Kidney (tissue), 13 donors: ENCODE measurements at regions not wholly inside any gene's neighbourhood (a gene's known extent, or its start where the extent isn't known, plus 50 kb on each side); places are given as distances from the start of the nearest gene placed in this dataset.

Source experiments
- DNase-seq, 5 donors: peaks; one replicate each; pipeline ENCODE4 v3.0.0-alpha.2; 2013 to 2020
- FAIRE-seq: peaks from 2 replicates; lab custom pipeline; 2012; peaks lifted over from hg19 to GRCh38; lab: Jason Lieb, UNC
- H3K27ac ChIP-seq, 2 donors: one replicate each; pipeline ENCODE4 v1.7.0; 2013; ENCODE audit warnings: low read depth in 2 of 2, low read length in 2 of 2, inconsistent platforms in 1 of 2
- H3K27me3 ChIP-seq: one replicate; pipeline ENCODE4 v1.7.1; 2013; ENCODE audit warnings: low read length, inconsistent platforms; ENCODE audit not compliant: control insufficient read depth, insufficient read depth
- H3K36me3 ChIP-seq, 3 donors: one replicate each; pipeline versions ENCODE4 v1.7.0 to v1.7.1; 2013; ENCODE audit warnings: low read length in 3 of 3, control low read depth in 1 of 3, inconsistent platforms in 1 of 3; ENCODE audit not compliant: insufficient read depth in 3 of 3, control insufficient read depth in 2 of 3
- H3K4me1 ChIP-seq, 3 donors: one replicate each; pipeline versions ENCODE4 v1.7.0 to v1.7.1; 2013; ENCODE audit warnings: low read length in 3 of 3, inconsistent platforms in 1 of 3, low read depth in 1 of 3; ENCODE audit not compliant: control insufficient read depth in 2 of 3, insufficient read depth in 2 of 3
- H3K4me3 ChIP-seq, 3 donors: one replicate each; pipeline versions ENCODE4 v1.7.0 to v1.8.1; 2013; ENCODE audit warnings: low read length in 3 of 3, control low read depth in 1 of 3, inconsistent platforms in 1 of 3
- H3K9ac ChIP-seq, 3 donors: one replicate each; pipeline versions ENCODE4 v1.7.0 to v1.7.1; 2013; ENCODE audit warnings: low read length in 3 of 3, control low read depth in 1 of 3, inconsistent platforms in 1 of 3
- H3K9me3 ChIP-seq, 3 donors: one replicate each; pipeline versions ENCODE4 v1.7.0 to v1.7.1; 2013; ENCODE audit warnings: low read length in 3 of 3, control low read depth in 1 of 3, inconsistent platforms in 1 of 3; ENCODE audit not compliant: control insufficient read depth in 2 of 3, insufficient read depth in 1 of 3
- intact Hi-C: fragments of 100-400 bp; cut with DNase I; formaldehyde crosslinking; loops from one replicate; pipeline ENCODE4 v1.11.1; 2022
- TF ChIP-seq, protein P1 (sequence below): IDR thresholded peaks from 3 replicates; pipeline ENCODE4 v1.5.1; 2012; ENCODE audit warnings: mild to moderate bottlenecking, moderate library complexity, borderline replicate concordance; ENCODE audit not compliant: insufficient read depth; ENCODE audit errors: extremely low read depth
- donor health status: control.
- donor health status: control.
- donor health status: control.
- donor health status: control.
- donor health status: control.
- donor health status: DM: yes; HTN: yes; CAD: no.
- donor health status: Normal renal cell carcinoma (clear cell type).

DNA sequence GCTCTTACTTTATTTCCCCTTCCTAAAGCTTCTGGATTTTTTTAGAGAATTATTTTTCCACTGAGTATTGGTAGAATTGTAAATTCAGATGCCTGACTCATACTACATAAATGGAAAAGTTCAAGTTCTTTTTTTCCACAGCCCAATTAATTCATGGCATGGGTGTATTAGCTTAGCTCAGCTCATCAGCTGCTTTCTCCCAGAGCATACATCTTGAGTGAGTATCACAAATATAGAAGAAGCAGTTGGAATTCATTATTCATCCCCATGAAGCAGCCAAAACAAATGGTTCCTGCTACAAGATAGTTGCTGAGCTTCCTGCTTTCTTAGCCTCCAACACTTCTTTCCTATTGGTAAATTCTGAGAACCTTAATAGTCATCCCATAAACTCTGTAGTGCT lies 105.1 kb downstream of the C12orf50 start:
- Histone ChIP-seq H3K27me3 (no peaks in the 10 kb centered on the region), H3K27ac (no peak overlapping the region), H3K9me3 (no peaks in the 10 kb centered on the region), H3K36me3 (no peaks in the 10 kb centered on the region), H3K9ac (no peak overlapping the region), H3K4me3 (no peak overlapping the region), H3K4me1 (no peaks in the 10 kb centered on the region)
- TF ChIP-seq, protein P1, sequence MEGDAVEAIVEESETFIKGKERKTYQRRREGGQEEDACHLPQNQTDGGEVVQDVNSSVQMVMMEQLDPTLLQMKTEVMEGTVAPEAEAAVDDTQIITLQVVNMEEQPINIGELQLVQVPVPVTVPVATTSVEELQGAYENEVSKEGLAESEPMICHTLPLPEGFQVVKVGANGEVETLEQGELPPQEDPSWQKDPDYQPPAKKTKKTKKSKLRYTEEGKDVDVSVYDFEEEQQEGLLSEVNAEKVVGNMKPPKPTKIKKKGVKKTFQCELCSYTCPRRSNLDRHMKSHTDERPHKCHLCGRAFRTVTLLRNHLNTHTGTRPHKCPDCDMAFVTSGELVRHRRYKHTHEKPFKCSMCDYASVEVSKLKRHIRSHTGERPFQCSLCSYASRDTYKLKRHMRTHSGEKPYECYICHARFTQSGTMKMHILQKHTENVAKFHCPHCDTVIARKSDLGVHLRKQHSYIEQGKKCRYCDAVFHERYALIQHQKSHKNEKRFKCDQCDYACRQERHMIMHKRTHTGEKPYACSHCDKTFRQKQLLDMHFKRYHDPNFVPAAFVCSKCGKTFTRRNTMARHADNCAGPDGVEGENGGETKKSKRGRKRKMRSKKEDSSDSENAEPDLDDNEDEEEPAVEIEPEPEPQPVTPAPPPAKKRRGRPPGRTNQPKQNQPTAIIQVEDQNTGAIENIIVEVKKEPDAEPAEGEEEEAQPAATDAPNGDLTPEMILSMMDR = no peak
- DNase-seq (no peak), FAIRE-seq (no peak)
- intact Hi-C loops = no loop called here

DNA sequence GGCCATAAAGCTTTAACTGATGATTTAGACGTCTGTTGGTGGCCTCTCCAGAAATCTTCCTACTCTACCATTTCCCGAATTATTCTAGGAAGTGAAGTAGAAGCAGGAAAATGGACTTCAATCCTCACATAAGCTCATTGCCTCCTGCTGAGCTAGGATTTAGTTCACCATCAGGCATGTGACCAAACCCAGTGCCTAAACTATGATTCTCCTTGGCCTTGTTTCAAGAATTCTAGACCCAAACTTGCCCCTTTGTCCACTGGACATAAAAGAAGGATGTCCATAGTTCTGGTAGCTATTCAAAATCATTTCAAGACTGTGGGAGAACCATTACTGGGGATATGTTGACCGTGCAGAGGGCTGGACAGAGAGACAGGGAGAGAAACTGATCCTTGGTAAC lies 105.8 kb downstream of the C12orf50 start:
- Histone ChIP-seq H3K4me3 (no peak overlapping the region), H3K36me3 (no peaks in the 10 kb centered on the region), H3K27me3 (no peaks in the 10 kb centered on the region), H3K9ac (no peak overlapping the region), H3K27ac (no peak overlapping the region), H3K4me1 (no peaks in the 10 kb centered on the region), H3K9me3 (no peaks in the 10 kb centered on the region)
- no peak for FAIRE-seq
- intact Hi-C loops = no loop called here
- no peak for DNase-seq
- TF ChIP-seq, protein P1 = no peak

DNA sequence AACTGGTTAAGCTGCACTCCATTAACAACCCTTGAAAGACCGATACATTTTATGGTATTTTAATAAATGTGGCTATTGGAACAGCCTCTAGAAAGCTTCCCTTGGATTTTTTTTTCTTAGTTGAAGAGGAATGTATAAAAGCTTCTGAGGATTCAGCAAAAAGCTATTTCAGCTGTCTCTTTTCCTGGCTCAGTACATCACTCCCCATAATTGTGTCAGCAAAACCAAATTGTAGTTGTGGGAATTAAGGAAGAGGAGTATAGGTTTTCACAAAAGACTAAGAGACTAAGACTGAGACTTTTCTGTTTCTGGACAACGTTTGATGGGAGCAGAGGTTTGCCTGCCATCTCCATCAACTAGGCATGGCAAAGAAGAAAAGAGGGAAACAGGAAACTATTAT lies 106.5 kb downstream of the C12orf50 start:
- Histone ChIP-seq H3K27ac (no peak overlapping the region), H3K4me1 (no peaks in the 10 kb centered on the region), H3K36me3 (no peaks in the 10 kb centered on the region), H3K4me3 (no peak overlapping the region), H3K9me3 (no peaks in the 10 kb centered on the region), H3K9ac (no peak overlapping the region), H3K27me3 (no peaks in the 10 kb centered on the region)
- intact Hi-C loops = no loop called here
- DNase-seq = peak in 1 of 5 donors; percentile 12
- TF ChIP-seq, protein P1 = no peak
- FAIRE-seq = no peak

DNA sequence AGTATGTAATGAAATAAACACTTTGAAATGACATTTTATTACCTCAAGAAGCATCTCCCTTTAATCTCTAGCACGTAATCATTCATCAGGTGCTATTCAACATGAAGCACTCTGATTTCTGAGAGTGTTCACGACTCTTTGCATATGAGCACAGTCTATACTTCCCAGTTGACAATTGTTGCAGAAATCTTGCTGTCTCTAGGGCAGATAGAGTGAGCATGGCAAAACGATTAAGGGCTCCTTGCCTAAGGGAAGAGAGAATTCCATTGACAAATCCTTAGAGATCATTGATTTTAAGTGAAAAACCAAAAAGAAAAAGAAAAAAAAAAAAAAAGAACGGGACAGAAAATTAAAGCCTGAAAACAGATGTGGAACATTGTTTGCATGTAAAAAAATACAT lies 107.6 kb downstream of the C12orf50 start:
- Histone ChIP-seq H3K27ac (no peak overlapping the region), H3K27me3 (no peaks in the 10 kb centered on the region), H3K9ac (no peak overlapping the region), H3K4me3 (no peak overlapping the region), H3K9me3 (no peaks in the 10 kb centered on the region), H3K36me3 (no peaks in the 10 kb centered on the region), H3K4me1 (no peaks in the 10 kb centered on the region)
- intact Hi-C loops = no loop called here
- FAIRE-seq (no peak), DNase-seq (no peak)
- TF ChIP-seq, protein P1 = no peak
